GM13976 (cell line): ENCODE measurements at regions not wholly inside any gene's neighbourhood (a gene's known extent, or its start where the extent isn't known, plus 50 kb on each side); places are given as distances from the start of the nearest gene placed in this dataset.

Experiments
- DNase-seq: peaks from one replicate; pipeline ENCODE4 v3.0.0; 2012; ENCODE audit warnings: low spot score
- CTCF ChIP-seq: IDR thresholded peaks from 2 replicates; pipeline ENCODE4 v1.5.1; 2012; ENCODE audit warnings: borderline replicate concordance, mild to moderate bottlenecking; ENCODE audit not compliant: insufficient read depth; ENCODE audit errors: extremely low read depth, missing control alignments, control extremely low read depth
- in situ Hi-C: fragments of 300-500 bp; cut with MboI; formaldehyde crosslinking; loops from one replicate; pipeline ENCODE4 v1.12.0; 2022; ENCODE audit warnings: low sequenced_read_pairs, mixed read lengths, inconsistent platforms; ENCODE audit not compliant: unreplicated experiment

- in situ Hi-C loops, result no loop called here
- DNase-seq, result no peak
- no peak for TF ChIP-seq CTCF
Observed at GRCh38 chr7:49327155-49327554, 402.8 kb downstream of the CDC14C start.

- no peak for TF ChIP-seq CTCF
- DNase-seq, result no peak
- in situ Hi-C loops, result no loop called here
Observed at GRCh38 chr7:49333180-49333881, 409.0 kb downstream of the CDC14C start.

- no peak for DNase-seq
- in situ Hi-C loops, result no loop called here
- TF ChIP-seq CTCF, result no peak
Observed at GRCh38 chr7:49341849-49342248, 417.5 kb downstream of the CDC14C start.

- no peak for TF ChIP-seq CTCF
- in situ Hi-C loops, result no loop called here
- DNase-seq, result no peak
Observed at GRCh38 chr7:49344556-49344955, 420.2 kb downstream of the CDC14C start.

- TF ChIP-seq CTCF, result no peak
- in situ Hi-C loops, result no loop called here
- no peak for DNase-seq
Observed at GRCh38 chr7:49346195-49346899, 422.0 kb downstream of the CDC14C start.

GRCh38 chr7:49367072-49367471, 406.4 kb upstream of the VWC2 start:
- DNase-seq, result no peak
- in situ Hi-C loops, result no loop called here
- no peak for TF ChIP-seq CTCF

- in situ Hi-C loops, result no loop called here
- DNase-seq, result no peak
- no peak for TF ChIP-seq CTCF
Observed at GRCh38 chr7:49371771-49372170, 401.7 kb upstream of the VWC2 start.
